ENCODE measurements at regions not wholly inside any gene's neighbourhood (a gene's known extent, or its start where the extent isn't known, plus 50 kb on each side); places are given as distances from the start of the nearest gene placed in this dataset.

DNA sequence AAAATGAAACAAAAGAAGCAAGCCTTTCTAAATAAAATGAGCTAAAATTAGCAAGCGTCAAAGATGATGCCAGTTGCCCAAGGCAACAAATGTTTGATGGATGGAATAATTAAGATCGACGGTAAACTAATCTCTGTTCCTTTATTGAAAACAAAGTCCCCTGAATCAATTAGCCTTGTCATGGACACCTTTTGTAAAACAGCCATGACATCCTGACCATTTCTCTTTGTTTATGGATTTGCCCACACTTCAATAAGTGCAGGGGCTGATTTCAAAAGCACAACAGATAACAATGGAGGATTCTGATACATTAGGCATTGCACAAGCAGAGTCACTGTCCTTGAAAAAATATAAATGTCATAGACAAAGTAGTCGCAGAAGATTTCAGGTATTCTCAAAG, 160.1 kb upstream of the HNRNPA3 start:
- Mint-ChIP-seq H3K4me3 (no peak overlapping the region), H3K36me3 (ENCODE audit: insufficient read depth) (no peaks in the 10 kb centered on the region), H3K9me3 (no peaks in the 10 kb centered on the region), H3K4me1 (no peaks in the 10 kb centered on the region), H3K27ac (ENCODE audit: low read depth) (no peak overlapping the region), H3K27me3 (no peaks in the 10 kb centered on the region)
- DNase-seq (ENCODE audit: low spot score in 2 of 2) (no peak), ATAC-seq (replicated peaks; ENCODE audit: extremely low read depth, poor library complexity, severe bottlenecking) (no peak)

DNA sequence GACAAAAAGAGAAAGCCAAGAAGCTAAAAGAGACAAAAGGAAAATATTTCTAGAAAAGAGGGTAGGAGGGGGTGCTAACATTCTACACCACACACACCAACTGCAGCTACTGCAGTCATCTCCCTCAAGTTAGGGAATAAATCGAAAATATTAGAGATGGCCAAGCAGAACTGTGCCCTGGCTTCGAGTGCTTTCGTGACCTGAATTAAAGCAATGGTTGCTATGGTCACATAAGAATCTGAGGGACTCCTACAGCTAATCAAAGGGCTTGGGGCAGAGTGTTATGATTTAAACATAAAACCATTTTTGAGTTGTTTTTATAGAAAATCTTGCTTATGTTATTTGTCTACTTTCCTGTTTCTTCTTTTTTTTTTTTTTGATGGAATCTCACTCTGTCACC, 159.6 kb upstream of the HNRNPA3 start:
- H3K36me3 Mint-ChIP-seq (ENCODE audit: insufficient read depth), result no peaks in the 10 kb centered on the region
- H3K9me3 Mint-ChIP-seq, result no peaks in the 10 kb centered on the region
- H3K27ac Mint-ChIP-seq (ENCODE audit: low read depth), result no peak overlapping the region
- no peaks in the 10 kb centered on the region for H3K4me1 Mint-ChIP-seq
- H3K4me3 Mint-ChIP-seq, result no peak overlapping the region
- no peaks in the 10 kb centered on the region for H3K27me3 Mint-ChIP-seq
- DNase-seq (ENCODE audit: low spot score in 2 of 2) (no peak), ATAC-seq (replicated peaks; ENCODE audit: extremely low read depth, poor library complexity, severe bottlenecking) (no peak)

DNA sequence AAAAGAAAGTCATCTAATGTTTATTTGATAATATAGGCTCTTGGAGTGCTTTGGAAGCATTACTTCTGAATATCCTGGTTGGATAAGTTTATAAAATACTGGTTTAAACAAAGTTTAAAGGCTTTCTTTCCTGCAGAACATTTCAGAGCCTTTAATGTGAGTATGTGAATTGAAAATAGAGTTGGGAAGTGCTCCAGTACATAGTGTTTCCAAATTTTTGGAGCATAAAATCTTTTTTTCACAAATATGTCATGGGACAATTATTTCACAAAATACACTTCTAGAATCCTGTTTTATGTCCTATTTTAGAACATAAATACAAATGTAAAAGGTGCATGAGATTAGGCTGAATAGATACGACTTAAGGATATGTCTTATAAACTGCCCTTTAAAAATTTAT, 158.9 kb upstream of the HNRNPA3 start:
- Mint-ChIP-seq H3K9me3 (no peaks in the 10 kb centered on the region), H3K27me3 (no peaks in the 10 kb centered on the region), H3K36me3 (ENCODE audit: insufficient read depth) (no peaks in the 10 kb centered on the region), H3K4me3 (no peak overlapping the region), H3K4me1 (peaks cover 4% of the 10 kb centered on the region), H3K27ac (ENCODE audit: low read depth) (no peak overlapping the region)
- ATAC-seq (replicated peaks; ENCODE audit: extremely low read depth, poor library complexity, severe bottlenecking) (no peak), DNase-seq (ENCODE audit: low spot score in 2 of 2) (no peak)

DNA sequence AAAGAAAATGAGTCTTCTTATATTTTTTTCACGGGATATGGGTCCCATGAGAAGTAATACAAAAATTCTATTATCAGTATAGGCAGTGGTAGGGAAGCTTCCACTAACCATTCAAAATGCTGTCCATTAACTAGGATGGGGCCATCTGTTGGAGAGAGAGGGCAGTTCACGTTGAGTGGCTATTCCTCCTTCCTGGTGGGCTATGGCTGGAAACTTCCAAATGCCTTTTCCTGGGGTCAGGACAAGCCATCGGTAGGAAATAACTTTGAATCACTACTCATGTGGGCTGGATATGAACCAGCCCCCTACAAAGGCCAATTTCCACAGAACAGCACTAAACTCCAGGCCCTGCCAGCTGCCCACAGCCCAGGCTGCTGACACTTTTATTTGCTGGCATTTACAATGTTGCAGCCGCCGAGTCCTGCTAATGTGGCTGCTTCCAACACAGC, 156.1 kb upstream of the HNRNPA3 start:
- Mint-ChIP-seq H3K4me1 (peaks cover 6% of the 10 kb centered on the region), H3K4me3 (no peak overlapping the region), H3K9me3 (no peaks in the 10 kb centered on the region), H3K36me3 (ENCODE audit: insufficient read depth) (no peaks in the 10 kb centered on the region), H3K27ac (ENCODE audit: low read depth) (no peak overlapping the region), H3K27me3 (no peaks in the 10 kb centered on the region)
- ATAC-seq (replicated peaks; ENCODE audit: extremely low read depth, poor library complexity, severe bottlenecking) (no peak), DNase-seq (ENCODE audit: low spot score in 2 of 2) (no peak)

DNA sequence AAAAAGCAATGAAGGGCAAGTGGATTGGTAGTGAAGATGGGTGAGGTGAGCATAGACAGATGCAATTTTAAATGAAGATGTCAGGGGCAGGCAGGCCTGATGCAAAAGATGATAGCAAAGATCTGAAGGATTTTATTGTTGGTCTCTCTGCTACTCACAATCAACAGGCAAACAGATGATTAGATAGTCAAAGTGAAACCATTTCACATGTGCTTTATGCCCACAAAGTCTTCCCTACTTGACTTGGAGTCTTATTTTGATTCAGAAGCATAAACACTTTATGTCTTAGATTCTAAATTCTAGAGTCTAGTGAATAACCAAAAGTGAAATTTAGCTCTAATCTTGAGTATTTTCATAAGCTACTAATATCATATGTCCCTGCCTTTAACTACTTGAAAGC, 153.8 kb upstream of the HNRNPA3 start:
- Mint-ChIP-seq H3K9me3 (no peaks in the 10 kb centered on the region), H3K27ac (ENCODE audit: low read depth) (no peak overlapping the region), H3K4me1 (peaks cover 6% of the 10 kb centered on the region), H3K36me3 (ENCODE audit: insufficient read depth) (no peaks in the 10 kb centered on the region), H3K27me3 (no peaks in the 10 kb centered on the region), H3K4me3 (no peak overlapping the region)
- DNase-seq (ENCODE audit: low spot score in 2 of 2) (no peak), ATAC-seq (replicated peaks; ENCODE audit: extremely low read depth, poor library complexity, severe bottlenecking) (no peak)

DNA sequence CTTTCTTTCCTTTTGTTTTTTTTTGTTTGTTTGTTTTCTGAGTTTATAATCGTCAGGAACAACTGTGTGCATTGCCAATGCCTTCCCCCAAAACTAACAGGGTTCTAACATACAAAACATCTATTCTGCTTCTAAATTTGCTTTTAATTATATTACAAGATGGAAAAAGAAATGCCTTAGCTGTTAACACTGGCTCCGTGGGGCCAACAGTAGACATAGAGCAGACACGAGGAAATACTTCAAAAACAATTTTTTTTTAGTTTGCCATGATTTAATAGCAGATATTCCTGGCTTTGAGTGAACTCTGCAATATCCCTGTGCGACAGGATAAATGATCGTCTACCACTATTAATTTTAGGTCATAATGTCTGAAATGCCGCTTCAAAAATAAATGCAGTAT, 153.3 kb upstream of the HNRNPA3 start:
- peaks cover 6% of the 10 kb centered on the region for H3K4me1 Mint-ChIP-seq
- H3K36me3 Mint-ChIP-seq (ENCODE audit: insufficient read depth), result no peaks in the 10 kb centered on the region
- ATAC-seq (replicated peaks; ENCODE audit: extremely low read depth, poor library complexity, severe bottlenecking) (no peak), DNase-seq (ENCODE audit: low spot score in 2 of 2) (no peak)
- no peak overlapping the region for H3K4me3 Mint-ChIP-seq
- no peaks in the 10 kb centered on the region for H3K9me3 Mint-ChIP-seq
- no peaks in the 10 kb centered on the region for H3K27me3 Mint-ChIP-seq
- H3K27ac Mint-ChIP-seq (ENCODE audit: low read depth), result no peak overlapping the region

DNA sequence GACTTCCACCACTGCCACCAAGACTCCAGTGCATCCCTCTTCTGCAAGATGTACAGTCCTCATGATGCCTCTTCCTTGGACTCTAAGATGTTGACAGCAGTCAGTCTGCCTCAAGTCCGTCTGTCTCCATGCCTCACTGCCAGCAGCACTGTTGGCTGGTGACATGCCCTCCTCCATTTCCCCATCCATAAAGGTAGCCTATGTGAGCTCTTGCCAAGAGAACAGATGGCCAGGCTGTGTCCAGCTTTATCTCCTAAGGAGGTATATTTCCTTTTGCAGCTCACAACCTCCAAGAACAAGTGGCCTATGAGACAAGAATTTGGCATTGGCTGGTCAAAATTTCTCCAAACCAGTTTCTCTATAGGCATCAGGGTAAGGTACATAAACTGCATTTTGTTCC, 149.3 kb upstream of the HNRNPA3 start:
- Mint-ChIP-seq H3K4me3 (no peak overlapping the region), H3K27me3 (no peaks in the 10 kb centered on the region), H3K4me1 (peaks cover 5% of the 10 kb centered on the region), H3K36me3 (ENCODE audit: insufficient read depth) (no peaks in the 10 kb centered on the region), H3K27ac (ENCODE audit: low read depth) (no peak overlapping the region), H3K9me3 (no peaks in the 10 kb centered on the region)
- DNase-seq (ENCODE audit: low spot score in 2 of 2) (no peak), ATAC-seq (replicated peaks; ENCODE audit: extremely low read depth, poor library complexity, severe bottlenecking) (no peak)

DNA sequence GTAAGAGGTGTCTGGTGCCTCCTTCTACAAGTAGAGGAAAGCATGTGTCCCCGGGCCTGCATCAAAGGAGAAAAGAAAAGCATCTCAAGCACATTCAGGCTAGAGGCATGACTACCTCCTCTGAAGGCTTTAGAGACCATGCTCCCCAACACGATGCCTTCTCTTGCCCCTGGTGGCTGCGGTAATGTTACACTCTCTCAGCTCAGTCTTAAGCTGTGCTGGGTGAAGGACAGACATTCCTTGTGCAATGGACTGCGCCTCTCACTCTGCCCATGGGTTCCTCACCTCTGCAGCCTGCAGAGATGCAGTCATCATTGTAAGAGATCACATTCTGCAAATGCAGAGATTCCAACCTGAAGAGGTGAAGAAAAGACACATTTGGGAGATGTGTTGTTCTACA, 148.2 kb upstream of the HNRNPA3 start:
- Mint-ChIP-seq H3K4me3 (no peak overlapping the region), H3K36me3 (ENCODE audit: insufficient read depth) (no peaks in the 10 kb centered on the region)
- no peak for ATAC-seq (replicated peaks; ENCODE audit: extremely low read depth, poor library complexity, severe bottlenecking)

DNA sequence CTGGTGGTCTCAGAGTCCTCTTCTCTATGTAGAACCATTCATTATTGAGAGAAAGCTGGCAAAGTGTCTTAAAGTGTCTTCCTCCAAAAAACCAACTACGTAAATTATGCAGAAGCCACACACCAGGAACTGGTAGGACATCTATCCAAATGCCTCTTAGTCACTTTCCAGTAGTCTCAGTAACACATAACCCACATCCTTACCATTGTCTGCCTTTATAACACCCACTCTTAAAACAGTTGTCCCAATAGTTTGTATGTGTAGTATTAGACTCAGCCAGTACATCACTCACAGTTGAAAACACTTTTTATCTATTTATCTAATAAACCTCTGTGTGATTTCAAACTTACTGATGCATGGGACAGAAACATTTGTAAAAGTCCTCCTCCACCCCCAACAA, 143.6 kb upstream of the HNRNPA3 start:
- ATAC-seq (replicated peaks; ENCODE audit: extremely low read depth, poor library complexity, severe bottlenecking), result no peak
- no peak overlapping the region for H3K4me3 Mint-ChIP-seq
- H3K36me3 Mint-ChIP-seq (ENCODE audit: insufficient read depth), result no peaks in the 10 kb centered on the region

More for the DNA sequence above, 148.2 kb upstream of the HNRNPA3 start:
- no peaks in the 10 kb centered on the region for H3K9me3 Mint-ChIP-seq
- no peaks in the 10 kb centered on the region for H3K4me1 Mint-ChIP-seq
- no peak for DNase-seq (ENCODE audit: low spot score in 2 of 2)
- no peak overlapping the region for H3K27ac Mint-ChIP-seq (ENCODE audit: low read depth)
- no peaks in the 10 kb centered on the region for H3K27me3 Mint-ChIP-seq

DNA sequence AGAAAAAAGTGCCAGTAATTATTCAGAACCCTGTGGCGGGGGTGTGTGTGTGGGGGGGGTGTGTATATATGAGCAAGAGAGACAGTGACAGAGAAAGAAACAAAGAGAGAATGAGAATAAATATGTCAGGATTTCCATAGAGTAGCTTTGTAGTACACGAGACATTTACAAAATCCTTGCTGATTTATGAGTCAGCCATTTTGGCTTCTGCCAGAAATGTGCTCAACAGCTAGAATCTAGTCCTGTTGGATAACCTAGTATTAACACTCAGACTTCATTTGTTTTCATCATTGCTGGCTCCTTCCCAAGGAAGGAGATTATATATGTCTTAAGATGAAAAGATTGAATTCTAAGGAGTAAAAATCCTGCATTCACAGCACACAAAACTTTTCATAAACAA, 140.5 kb upstream of the HNRNPA3 start:
- Mint-ChIP-seq H3K27ac (ENCODE audit: low read depth) (no peak overlapping the region), H3K9me3 (no peaks in the 10 kb centered on the region), H3K4me3 (no peak overlapping the region), H3K27me3 (peaks cover 43% of the 10 kb centered on the region), H3K4me1 (no peaks in the 10 kb centered on the region), H3K36me3 (ENCODE audit: insufficient read depth) (peaks cover 2% of the 10 kb centered on the region)
- DNase-seq (ENCODE audit: low spot score in 2 of 2) (no peak), ATAC-seq (replicated peaks; ENCODE audit: extremely low read depth, poor library complexity, severe bottlenecking) (no peak)

More for the DNA sequence above, 143.6 kb upstream of the HNRNPA3 start:
- Mint-ChIP-seq H3K9me3 (no peaks in the 10 kb centered on the region), H3K27ac (ENCODE audit: low read depth) (no peak overlapping the region), H3K27me3 (peaks cover 20% of the 10 kb centered on the region), H3K4me1 (no peaks in the 10 kb centered on the region)
- no peak for DNase-seq (ENCODE audit: low spot score in 2 of 2)

DNA sequence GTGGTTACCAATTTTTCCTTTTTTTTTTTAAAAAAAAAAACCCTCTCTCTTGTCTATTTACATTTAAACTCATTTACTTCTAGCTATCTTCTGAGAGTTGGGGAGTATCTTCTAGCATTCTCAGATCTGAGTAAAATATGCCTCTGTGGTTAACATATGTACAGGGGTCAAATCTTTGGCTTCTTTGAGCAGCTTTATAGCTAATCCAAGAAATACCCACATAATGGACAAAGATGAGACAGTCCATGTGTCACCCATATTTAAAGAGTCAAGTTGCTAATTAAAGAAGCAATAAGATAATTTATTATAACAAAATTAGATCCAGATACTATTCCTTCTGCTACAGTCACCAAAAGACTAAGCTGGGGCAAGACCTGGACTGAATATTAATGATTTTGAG, 139.0 kb upstream of the HNRNPA3 start:
- Mint-ChIP-seq H3K4me3 (no peak overlapping the region), H3K27me3 (peaks cover 43% of the 10 kb centered on the region), H3K9me3 (no peaks in the 10 kb centered on the region), H3K4me1 (no peaks in the 10 kb centered on the region), H3K36me3 (ENCODE audit: insufficient read depth) (peaks cover 2% of the 10 kb centered on the region), H3K27ac (ENCODE audit: low read depth) (no peak overlapping the region)
- no peak for DNase-seq (ENCODE audit: low spot score in 2 of 2)
- no peak for ATAC-seq (replicated peaks; ENCODE audit: extremely low read depth, poor library complexity, severe bottlenecking)

DNA sequence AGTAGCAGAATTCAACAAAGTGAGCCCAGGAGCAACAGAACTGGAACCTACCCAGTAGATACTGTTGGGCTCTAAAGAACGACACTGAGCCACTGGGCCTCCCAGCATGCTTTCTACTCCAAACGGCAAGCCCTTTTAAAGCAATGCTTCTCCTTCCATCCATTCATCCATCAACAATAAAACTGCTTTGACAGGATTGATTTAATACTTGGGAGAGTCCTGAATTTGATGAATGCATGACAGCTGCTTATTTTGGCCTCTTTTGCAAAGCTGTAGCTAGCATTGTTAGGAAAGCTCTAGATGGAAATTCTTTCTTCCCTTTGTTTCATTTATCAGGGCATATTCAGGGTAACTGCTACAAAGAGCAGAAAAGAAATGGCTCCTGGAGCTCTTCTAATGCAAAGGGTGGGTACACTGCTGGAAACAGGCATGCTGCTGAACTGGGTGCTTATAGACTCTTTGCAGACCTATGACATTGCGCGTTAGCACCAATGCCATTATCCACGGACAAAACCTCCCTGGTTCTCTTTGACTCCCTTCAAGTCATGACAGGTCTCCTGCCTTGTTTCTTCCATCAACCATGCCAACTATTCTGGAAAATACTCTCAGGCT, 138.4 kb upstream of the HNRNPA3 start:
- Mint-ChIP-seq H3K4me3 (no peak overlapping the region), H3K27ac (ENCODE audit: low read depth) (no peak overlapping the region), H3K36me3 (ENCODE audit: insufficient read depth) (peaks cover 2% of the 10 kb centered on the region), H3K27me3 (peaks cover 46% of the 10 kb centered on the region), H3K9me3 (no peaks in the 10 kb centered on the region), H3K4me1 (no peaks in the 10 kb centered on the region)
- ATAC-seq (replicated peaks; ENCODE audit: extremely low read depth, poor library complexity, severe bottlenecking) (no peak), DNase-seq (ENCODE audit: low spot score in 2 of 2) (no peak)

DNA sequence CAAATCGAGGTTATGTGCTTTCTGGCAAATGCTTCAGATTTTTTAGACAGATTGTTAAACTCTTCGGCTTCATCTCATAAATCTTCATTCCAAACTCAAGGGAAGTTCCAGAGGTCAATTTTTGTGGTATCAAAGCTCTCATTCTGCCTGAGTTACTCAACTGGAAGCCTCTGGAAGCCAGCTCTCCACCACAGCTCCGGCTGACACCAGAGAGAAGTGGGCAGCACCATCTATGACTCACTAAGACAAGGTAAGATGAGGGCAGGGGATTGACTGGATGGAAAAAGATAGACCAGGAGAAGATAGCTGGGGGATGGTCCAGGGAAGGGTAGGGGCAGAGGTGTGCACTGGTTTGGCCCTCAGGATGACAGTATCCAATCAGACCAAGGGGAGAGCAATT, 137.3 kb upstream of the HNRNPA3 start:
- Mint-ChIP-seq H3K9me3 (no peaks in the 10 kb centered on the region), H3K27ac (ENCODE audit: low read depth) (no peak overlapping the region), H3K4me1 (no peaks in the 10 kb centered on the region), H3K27me3 (peaks cover 54% of the 10 kb centered on the region), H3K4me3 (no peak overlapping the region), H3K36me3 (ENCODE audit: insufficient read depth) (peaks cover 2% of the 10 kb centered on the region)
- no peak for DNase-seq (ENCODE audit: low spot score in 2 of 2)
- ATAC-seq (replicated peaks; ENCODE audit: extremely low read depth, poor library complexity, severe bottlenecking), result no peak

Measured in central memory CD8-positive, alpha-beta T cell (primary cell).